Psoas muscle (tissue), 7 donors: ENCODE measurements at regions not wholly inside any gene's neighbourhood (a gene's known extent, or its start where the extent isn't known, plus 50 kb on each side); places are given as distances from the start of the nearest gene placed in this dataset.

ENCODE experiments used
- ATAC-seq, 4 donors: fragments of 200-7000 bp; cut with Tn5 transposase; one replicate each; pipeline ENCODE4 v1.9.1; 2020; ENCODE audit warnings: moderate library complexity in 3 of 4, mild to moderate bottlenecking in 2 of 4
- DNase-seq, 2 donors: peaks; one replicate each; pipeline ENCODE4 v3.0.0-alpha.2; 2020
- H3K27ac ChIP-seq: fragments of 200-600 bp; one replicate; pipeline ENCODE4 v1.8.0; 2022
- H3K27me3 ChIP-seq, 3 donors: fragments of 200-600 bp in 1 of 3; one replicate each; pipeline versions ENCODE4 v1.6.1 to v1.8.0; 2013 to 2022; ENCODE audit warnings: low read length in 2 of 3, mild to moderate bottlenecking in 2 of 3, moderate library complexity in 1 of 3; ENCODE audit not compliant: insufficient read depth in 3 of 3
- H3K36me3 ChIP-seq, 2 donors: fragments of 200-600 bp in 1 of 2; one replicate each; pipeline versions ENCODE4 v1.6.1 to v1.8.0; 2013 to 2022; ENCODE audit warnings: low read depth in 1 of 2, mild to moderate bottlenecking in 1 of 2, moderate library complexity in 1 of 2; ENCODE audit not compliant: insufficient read depth in 1 of 2
- H3K4me1 ChIP-seq: fragments of 200-600 bp; one replicate; pipeline ENCODE4 v1.8.0; 2022
- H3K4me3 ChIP-seq: fragments of 200-600 bp; one replicate; pipeline ENCODE4 v1.8.0; 2022; ENCODE audit warnings: mild to moderate bottlenecking
- H3K9me3 ChIP-seq: fragments of 200-600 bp; one replicate; pipeline ENCODE4 v1.8.0; 2022
- WGBS, 3 donors: extraction: QIAGEN DNeasy Blood & Tissue Kit; methylation state at CpG; one replicate each; pipeline versions ENCODE4 v1.1.6 to v1.1.7; 2013; 5-methylcytosine and 5-hydroxymethylcytosine counted together
- intact Hi-C, 2 donors: fragments of 100-400 bp; cut with DNase I; formaldehyde crosslinking; loops; one replicate each; pipeline versions ENCODE4 v1.11.0 to v1.14.2; 2022
- TF ChIP-seq, protein P1 (sequence below): fragments of 200-600 bp; IDR thresholded peaks from one replicate; pipeline ENCODE4 v1.8.0; 2022; ENCODE audit warnings: antibody characterized with exemption
- donor health status: healthy with polysubstance abuse.
- donor health status: DM: no; HTN: no; CAD: no; lungs with moderate emphysema.
- donor health status: Bipolar disorder and iron deficiency.
- donor health status: healthy.
- donor health status: DM: yes; HTN: yes; CAD: no.
- donor health status: DM: no; HTN: no; CAD: no.
- donor health status: DM: yes; HTN: yes; CAD: no.

DNA sequence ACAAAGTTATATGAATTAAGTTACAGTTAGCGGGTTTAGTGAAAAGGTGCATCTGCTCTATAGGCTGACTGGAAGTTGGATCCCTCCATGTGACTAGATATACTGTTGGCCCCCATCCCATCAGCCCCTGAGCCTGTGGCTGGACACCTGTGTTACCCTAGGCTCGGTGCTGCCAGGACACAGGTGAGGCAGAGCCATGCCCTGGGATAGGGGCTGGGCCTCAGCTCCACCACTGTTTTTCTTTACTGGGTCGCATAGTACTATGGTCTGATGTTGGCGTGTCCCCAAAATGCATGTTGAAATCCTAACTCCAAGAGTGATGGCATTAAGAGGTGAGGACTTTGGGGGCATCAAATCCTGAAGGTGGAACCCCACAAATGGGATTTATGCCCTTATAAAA is 638.6 kb upstream of the ID2 start:
- intact Hi-C loops: no loop called here
- Histone ChIP-seq H3K36me3 (no peaks in the 10 kb centered on the region), H3K9me3 (no peaks in the 10 kb centered on the region), H3K4me1 (no peaks in the 10 kb centered on the region), H3K4me3 (no peak overlapping the region), H3K27me3 (no peaks in the 10 kb centered on the region), H3K27ac (no peak overlapping the region)
- WGBS, 3 donors: 90 to 94% (median 94%) methylated on average over 4 of the region's 4 CpGs
- TF ChIP-seq, protein P1, sequence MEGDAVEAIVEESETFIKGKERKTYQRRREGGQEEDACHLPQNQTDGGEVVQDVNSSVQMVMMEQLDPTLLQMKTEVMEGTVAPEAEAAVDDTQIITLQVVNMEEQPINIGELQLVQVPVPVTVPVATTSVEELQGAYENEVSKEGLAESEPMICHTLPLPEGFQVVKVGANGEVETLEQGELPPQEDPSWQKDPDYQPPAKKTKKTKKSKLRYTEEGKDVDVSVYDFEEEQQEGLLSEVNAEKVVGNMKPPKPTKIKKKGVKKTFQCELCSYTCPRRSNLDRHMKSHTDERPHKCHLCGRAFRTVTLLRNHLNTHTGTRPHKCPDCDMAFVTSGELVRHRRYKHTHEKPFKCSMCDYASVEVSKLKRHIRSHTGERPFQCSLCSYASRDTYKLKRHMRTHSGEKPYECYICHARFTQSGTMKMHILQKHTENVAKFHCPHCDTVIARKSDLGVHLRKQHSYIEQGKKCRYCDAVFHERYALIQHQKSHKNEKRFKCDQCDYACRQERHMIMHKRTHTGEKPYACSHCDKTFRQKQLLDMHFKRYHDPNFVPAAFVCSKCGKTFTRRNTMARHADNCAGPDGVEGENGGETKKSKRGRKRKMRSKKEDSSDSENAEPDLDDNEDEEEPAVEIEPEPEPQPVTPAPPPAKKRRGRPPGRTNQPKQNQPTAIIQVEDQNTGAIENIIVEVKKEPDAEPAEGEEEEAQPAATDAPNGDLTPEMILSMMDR: no peak
- ATAC-seq (no peak), DNase-seq (no peak)

DNA sequence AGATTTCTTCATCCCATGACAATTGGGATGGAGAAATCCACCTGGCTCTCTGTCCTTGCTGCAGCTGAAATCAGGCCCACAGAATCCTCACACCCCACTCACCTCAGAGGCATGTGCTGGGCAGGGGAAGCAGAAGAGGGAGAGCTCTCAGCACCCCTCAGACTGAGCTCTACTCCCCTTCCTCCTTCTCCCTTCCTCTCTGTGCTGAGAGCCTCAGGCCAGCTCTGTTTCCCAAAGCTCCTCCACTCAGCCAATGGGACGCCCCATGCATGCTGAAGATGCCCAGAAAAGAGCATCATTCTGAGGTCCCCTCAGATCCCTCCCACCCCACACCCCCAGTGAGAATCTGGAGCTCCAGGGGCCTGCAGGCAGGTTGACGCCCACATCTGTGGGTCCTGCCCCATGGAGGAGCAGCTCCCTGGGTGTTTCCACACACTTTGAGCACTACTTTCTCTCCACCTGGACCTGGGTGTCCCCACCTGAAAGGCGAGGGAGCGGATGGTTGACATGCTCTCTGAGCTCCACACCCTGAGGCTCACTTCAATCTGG is 637.7 kb upstream of the ID2 start:
- 98 to 100% (median 99%) methylated on average over 4 of the region's 4 CpGs for WGBS, 3 donors
- Histone ChIP-seq H3K27ac (no peak overlapping the region), H3K36me3 (no peaks in the 10 kb centered on the region), H3K9me3 (no peaks in the 10 kb centered on the region), H3K4me3 (no peak overlapping the region), H3K4me1 (no peaks in the 10 kb centered on the region), H3K27me3 (no peaks in the 10 kb centered on the region)
- intact Hi-C loops: no loop called here
- no peak for DNase-seq
- TF ChIP-seq, protein P1: no peak
- no peak for ATAC-seq

DNA sequence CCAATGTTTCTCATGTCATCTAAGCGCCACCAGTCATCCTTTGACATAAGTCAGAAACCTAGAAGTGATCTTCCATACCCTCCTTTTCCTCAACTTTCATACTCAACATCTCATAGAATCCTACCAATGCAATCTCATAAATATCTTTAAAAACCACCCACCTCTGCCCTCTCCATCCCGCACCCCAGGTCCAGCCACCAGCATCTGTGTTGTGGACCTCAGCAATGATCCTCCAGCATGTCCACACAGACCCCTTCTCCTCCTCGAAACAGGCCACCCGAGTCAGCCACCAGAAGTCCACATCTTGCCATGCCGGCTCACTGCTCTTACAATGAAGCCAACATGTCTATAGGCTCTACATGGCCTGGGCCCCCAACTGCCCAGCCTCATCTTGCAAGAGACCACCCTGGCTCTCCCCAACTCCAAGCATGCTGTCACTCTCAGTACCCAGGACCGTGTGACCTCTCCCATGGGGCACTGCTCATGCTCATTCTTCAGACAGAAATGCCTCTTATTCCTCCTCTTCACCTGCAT is 636.7 kb upstream of the ID2 start:
- ATAC-seq: no peak
- no peaks in the 10 kb centered on the region for H3K36me3 ChIP-seq
- no peak overlapping the region for H3K4me3 ChIP-seq
- TF ChIP-seq, protein P1: no peak
- WGBS, 3 donors: 88 to 95% (median 94%) methylated on average over 6 of the region's 6 CpGs
- no peaks in the 10 kb centered on the region for H3K27me3 ChIP-seq
- no peaks in the 10 kb centered on the region for H3K9me3 ChIP-seq
- H3K4me1 ChIP-seq: no peaks in the 10 kb centered on the region
- DNase-seq: no peak
- H3K27ac ChIP-seq: no peak overlapping the region
- intact Hi-C loops: no loop called here

DNA sequence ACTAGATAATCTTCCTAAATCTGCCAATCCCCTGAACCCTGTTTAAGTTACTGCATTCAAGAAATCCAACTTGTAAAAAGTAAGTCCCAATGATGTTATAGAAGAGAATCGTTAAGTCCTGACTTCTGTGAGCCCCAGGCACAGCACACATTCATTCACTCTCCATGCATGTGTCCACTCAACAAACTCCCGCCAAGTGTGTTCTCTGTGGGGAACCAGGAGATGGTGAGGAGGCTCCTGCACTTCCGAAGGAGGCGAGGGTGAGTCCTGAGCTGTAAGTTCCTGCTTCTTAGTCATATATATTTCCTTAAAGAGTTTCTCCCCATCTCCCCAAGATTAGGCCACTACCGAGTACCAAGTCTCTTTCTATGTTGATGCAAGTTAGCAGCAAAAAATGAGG is 635.0 kb upstream of the ID2 start:
- Histone ChIP-seq H3K36me3 (no peaks in the 10 kb centered on the region), H3K27me3 (no peaks in the 10 kb centered on the region), H3K27ac (no peak overlapping the region), H3K9me3 (no peaks in the 10 kb centered on the region), H3K4me3 (no peak overlapping the region), H3K4me1 (no peaks in the 10 kb centered on the region)
- ATAC-seq: no peak
- no peak for DNase-seq
- intact Hi-C loops: no loop called here
- TF ChIP-seq, protein P1: no peak
- WGBS, 3 donors: 95 to 97% (median 96%) methylated on average over 5 of the region's 5 CpGs

DNA sequence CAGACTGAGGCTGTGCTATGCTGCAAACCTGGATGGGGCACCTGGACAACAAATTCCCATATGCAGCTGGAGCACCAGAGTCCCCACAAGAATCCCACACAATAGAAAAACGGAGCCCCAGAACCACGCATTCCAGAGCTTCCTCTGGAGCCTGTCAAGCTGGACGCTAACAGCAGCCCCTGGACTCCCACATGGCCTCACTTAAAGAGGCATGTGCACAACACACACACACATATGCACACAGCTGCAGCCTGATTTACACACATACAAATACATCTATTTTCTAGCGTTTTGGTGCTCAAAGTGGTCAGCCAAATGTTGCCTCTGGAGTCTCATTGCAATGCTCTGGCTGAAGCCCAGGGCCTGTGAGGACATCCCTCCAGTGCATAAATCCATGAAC is 632.7 kb upstream of the ID2 start:
- Histone ChIP-seq H3K27me3 (no peaks in the 10 kb centered on the region), H3K4me3 (no peak overlapping the region), H3K9me3 (no peaks in the 10 kb centered on the region), H3K4me1 (no peaks in the 10 kb centered on the region), H3K27ac (no peak overlapping the region), H3K36me3 (no peaks in the 10 kb centered on the region)
- ATAC-seq (no peak), DNase-seq (no peak)
- intact Hi-C loops: no loop called here
- TF ChIP-seq, protein P1: no peak
- 44 to 51% (median 47%) methylated on average over 4 of the region's 4 CpGs for WGBS, 3 donors
